OCI-LY1 (cell line): ENCODE measurements at regions not wholly inside any gene's neighbourhood (a gene's known extent, or its start where the extent isn't known, plus 50 kb on each side); places are given as distances from the start of the nearest gene placed in this dataset.

Experiments used
- H2AFZ ChIP-seq: fragments of 200-600 bp; sonication (generic), shearing (Covaris generic); 2 replicates; pipeline ENCODE4 v1.6.0; 2014; ENCODE audit warnings: antibody characterized with exemption, mild to moderate bottlenecking, low read length
- H3F3A ChIP-seq: fragments of 200-600 bp; sonication (generic), shearing (Covaris generic); 2 replicates; pipeline ENCODE4 v1.6.0; 2014; ENCODE audit warnings: mild to moderate bottlenecking, antibody characterized with exemption, low read length, moderate library complexity; ENCODE audit not compliant: insufficient read depth
- H3K27ac ChIP-seq: fragments of 200-600 bp; sonication (generic); 2 replicates; pipeline ENCODE4 v1.5.1; 2014; ENCODE audit warnings: low read length, mixed run types, mild to moderate bottlenecking, low read depth; ENCODE audit not compliant: poor library complexity, severe bottlenecking
- H3K27me3 ChIP-seq: fragments of 200-600 bp; sonication (generic); 2 replicates; pipeline ENCODE4 v1.6.0; 2014; ENCODE audit warnings: antibody characterized with exemption, mild to moderate bottlenecking, low read length, moderate library complexity; ENCODE audit not compliant: insufficient read depth
- H3K36me3 ChIP-seq: fragments of 200-600 bp; sonication (generic); 2 replicates; pipeline ENCODE4 v1.6.1; 2014; ENCODE audit warnings: mild to moderate bottlenecking, antibody characterized with exemption, low read length, moderate library complexity, mixed read lengths; ENCODE audit not compliant: insufficient read depth
- H3K4me1 ChIP-seq: fragments of 200-600 bp; sonication (generic); 2 replicates; pipeline ENCODE4 v1.5.1; 2014; ENCODE audit warnings: mild to moderate bottlenecking, low read length, moderate library complexity; ENCODE audit not compliant: insufficient read depth, severe bottlenecking
- H3K4me2 ChIP-seq: fragments of 200-600 bp; sonication (generic), shearing (Covaris generic); 2 replicates; pipeline ENCODE4 v1.6.1; 2014; ENCODE audit warnings: low read length
- H3K4me3 ChIP-seq: fragments of 200-600 bp; sonication (generic); 2 replicates; pipeline ENCODE4 v1.5.1; 2014; ENCODE audit warnings: low read length, low read depth, mild to moderate bottlenecking, mixed read lengths; ENCODE audit not compliant: poor library complexity, severe bottlenecking
- H3K79me2 ChIP-seq: fragments of 200-600 bp; shearing (Covaris generic); 2 replicates; pipeline ENCODE4 v1.6.1; 2016; ENCODE audit warnings: mixed run types, low read length, mixed read lengths; ENCODE audit not compliant: insufficient read depth
- H3K9ac ChIP-seq: fragments of 200-600 bp; sonication (generic), shearing (Covaris generic); 2 replicates; pipeline ENCODE4 v1.6.1; 2014; ENCODE audit warnings: mild to moderate bottlenecking, low read length, mixed read lengths
- H3K9me2 ChIP-seq: fragments of 200-600 bp; sonication (generic), shearing (Covaris generic); 2 replicates; pipeline ENCODE4 v1.6.1; 2014; ENCODE audit warnings: low read depth, mild to moderate bottlenecking, low read length, mixed read lengths
- H3K9me3 ChIP-seq: fragments of 200-600 bp; shearing (Covaris generic); 2 replicates; pipeline ENCODE4 v1.6.1; 2014; ENCODE audit warnings: low read length, mixed read lengths
- H4K20me1 ChIP-seq: fragments of 200-600 bp; sonication (generic), shearing (Covaris generic); 2 replicates; pipeline ENCODE4 v1.6.0; 2016; ENCODE audit warnings: mild to moderate bottlenecking, low read length; ENCODE audit not compliant: insufficient read depth
- CTCF ChIP-seq: fragments of 200-600 bp; sonication (generic), shearing (Covaris generic); IDR thresholded peaks from 2 replicates; pipeline ENCODE4 v1.5.1; 2017; ENCODE audit warnings: mild to moderate bottlenecking, antibody characterized with exemption, low read length, moderate library complexity, mixed read lengths
- EZH2 ChIP-seq: fragments of 200-600 bp; sonication (generic), shearing (Covaris generic); IDR thresholded peaks from 2 replicates; pipeline ENCODE4 v1.8.0; 2017; ENCODE audit warnings: borderline replicate concordance, mixed run types, mild to moderate bottlenecking, antibody characterized with exemption, low read length, moderate library complexity, mixed read lengths

GRCh38 chr4:60897415-60897814 lies 302.7 kb upstream of the ADGRL3 start:
- no peak overlapping the region for H3K9ac ChIP-seq
- no peaks in the 10 kb centered on the region for H3F3A ChIP-seq
- H3K9me3 ChIP-seq: no peaks in the 10 kb centered on the region
- no peak overlapping the region for H3K4me2 ChIP-seq
- no peak for TF ChIP-seq EZH2
- TF ChIP-seq CTCF: no peak
- H3K79me2 ChIP-seq: no peaks in the 10 kb centered on the region
- H4K20me1 ChIP-seq: no peaks in the 10 kb centered on the region
- H3K4me1 ChIP-seq: no peaks in the 10 kb centered on the region
- H3K27me3 ChIP-seq: no peaks in the 10 kb centered on the region
- H3K27ac ChIP-seq: no peak overlapping the region
- no peaks in the 10 kb centered on the region for H3K36me3 ChIP-seq
- H3K9me2 ChIP-seq: no peaks in the 10 kb centered on the region
- no peak overlapping the region for H2AFZ ChIP-seq
- no peak overlapping the region for H3K4me3 ChIP-seq

- TF ChIP-seq CTCF (no peak), EZH2 (no peak)
Measured at GRCh38 chr4:60905162-60905561, 295.0 kb upstream of the ADGRL3 start.

GRCh38 chr4:60911127-60911526 lies 289.0 kb upstream of the ADGRL3 start:
- Histone ChIP-seq H3K79me2 (no peaks in the 10 kb centered on the region), H3K9me3 (no peaks in the 10 kb centered on the region), H3K9ac (no peak overlapping the region), H3K4me1 (no peaks in the 10 kb centered on the region), H3F3A (no peaks in the 10 kb centered on the region), H3K9me2 (no peaks in the 10 kb centered on the region), H3K4me2 (no peak overlapping the region), H2AFZ (no peak overlapping the region), H3K4me3 (no peak overlapping the region), H4K20me1 (no peaks in the 10 kb centered on the region), H3K27me3 (no peaks in the 10 kb centered on the region), H3K36me3 (no peaks in the 10 kb centered on the region), H3K27ac (no peak overlapping the region)
- TF ChIP-seq CTCF: no peak
- TF ChIP-seq EZH2: no peak

More at GRCh38 chr4:60905162-60905561, 295.0 kb upstream of the ADGRL3 start:
- Histone ChIP-seq H3K36me3 (no peaks in the 10 kb centered on the region), H3K4me3 (no peak overlapping the region), H3K27me3 (no peaks in the 10 kb centered on the region), H3K9me3 (no peaks in the 10 kb centered on the region), H3K27ac (no peak overlapping the region), H3K4me2 (no peak overlapping the region), H3K4me1 (no peaks in the 10 kb centered on the region), H2AFZ (no peak overlapping the region), H4K20me1 (no peaks in the 10 kb centered on the region), H3K9me2 (no peaks in the 10 kb centered on the region), H3K79me2 (no peaks in the 10 kb centered on the region), H3K9ac (no peak overlapping the region), H3F3A (no peaks in the 10 kb centered on the region)
